CD14-positive monocyte (primary cell): ENCODE measurements at regions not wholly inside any gene's neighbourhood (a gene's known extent, or its start where the extent isn't known, plus 50 kb on each side); places are given as distances from the start of the nearest gene placed in this dataset.

Source experiments
- DNase-seq, 3 donors: peaks; one replicate each; pipeline ENCODE4 v3.0.0-alpha.2; 2011 to 2022
- H2AFZ ChIP-seq: 2 replicates; pipeline ENCODE4 v1.6.0; 2012; ENCODE audit warnings: mild to moderate bottlenecking, low read depth, low read length, inconsistent platforms; ENCODE audit not compliant: insufficient read depth, poor library complexity, severe bottlenecking
- H3K27ac ChIP-seq, 2 donors: 1 replicate in 1 of 2; 2 replicates in 1 of 2; pipeline ENCODE4 v1.5.1; 2012 to 2013; ENCODE audit warnings: low read length in 2 of 2, control low read depth in 1 of 2, inconsistent platforms in 1 of 2, low read depth in 1 of 2, mild to moderate bottlenecking in 1 of 2
- H3K27me3 ChIP-seq, 2 donors: one replicate each; pipeline versions ENCODE4 v1.6.0 to v1.6.1; 2011 to 2013; ENCODE audit warnings: low read length in 2 of 2; ENCODE audit not compliant: control insufficient read depth in 2 of 2, insufficient read depth in 2 of 2
- H3K36me3 ChIP-seq, 2 donors: replicated peaks in 1 of 2; 1 replicate in 1 of 2; 2 replicates in 1 of 2; pipeline versions ENCODE4 v1.5.1 to v1.6.1; 2012 to 2013; ENCODE audit warnings: low read length in 2 of 2, control low read depth in 1 of 2, inconsistent platforms in 1 of 2, mild to moderate bottlenecking in 1 of 2; ENCODE audit not compliant: insufficient read depth in 2 of 2, control insufficient read depth in 1 of 2
- H3K4me1 ChIP-seq, 2 donors: 1 replicate in 1 of 2; 2 replicates in 1 of 2; pipeline versions ENCODE4 v1.5.1 to v1.6.1; 2012 to 2013; ENCODE audit warnings: low read length in 2 of 2, control low read depth in 1 of 2, inconsistent platforms in 1 of 2, mild to moderate bottlenecking in 1 of 2, moderate library complexity in 1 of 2; ENCODE audit not compliant: insufficient read depth in 2 of 2, control insufficient read depth in 1 of 2
- H3K4me2 ChIP-seq: replicated peaks from 2 replicates; pipeline ENCODE3; 2012; ENCODE audit warnings: low read length, moderate library complexity, mild to moderate bottlenecking; ENCODE audit not compliant: poor library complexity, severe bottlenecking; ENCODE audit errors: extremely low read depth
- H3K4me3 ChIP-seq, 3 experiments: fragments of 200-600 bp in 1 of 3; sonication (generic) in 1 of 3; replicated peaks in 1 of 3; 1 replicate in 2 of 3; 2 replicates in 1 of 3; pipeline ENCODE4 v1.5.1; 2011 to 2013; ENCODE audit warnings: low read length in 3 of 3, mild to moderate bottlenecking in 3 of 3, control low read depth in 2 of 3, low read depth in 2 of 3, inconsistent platforms in 1 of 3, moderate library complexity in 1 of 3
- H3K79me2 ChIP-seq: 2 replicates; pipeline ENCODE4 v1.6.0; 2012; ENCODE audit warnings: mild to moderate bottlenecking, control low read depth, inconsistent platforms, low read length, moderate library complexity; ENCODE audit not compliant: insufficient read depth
- H3K9ac ChIP-seq: 2 replicates; pipeline ENCODE4 v1.6.0; 2017; ENCODE audit warnings: low read length, mild to moderate bottlenecking; ENCODE audit not compliant: insufficient read depth, poor library complexity, severe bottlenecking
- H3K9me3 ChIP-seq, 2 donors: replicated peaks in 1 of 2; 1 replicate in 1 of 2; 2 replicates in 1 of 2; pipeline versions ENCODE4 v1.5.1 to v1.6.1; 2012 to 2013; ENCODE audit warnings: low read length in 2 of 2, control low read depth in 1 of 2; ENCODE audit not compliant: control insufficient read depth in 1 of 2, insufficient read depth in 1 of 2
- H4K20me1 ChIP-seq: 2 replicates; pipeline ENCODE4 v1.6.0; 2012; ENCODE audit warnings: mild to moderate bottlenecking, low read length, control low read depth, moderate library complexity; ENCODE audit not compliant: insufficient read depth
- H3K27ac Mint-ChIP-seq, 7 donors: one replicate each; pipeline ENCODE4 v1.8.0; 2020; ENCODE audit warnings: mild to moderate bottlenecking in 7 of 7, mixed read lengths in 7 of 7, moderate library complexity in 6 of 7, inconsistent platforms in 2 of 7
- H3K27me3 Mint-ChIP-seq, 3 donors: one replicate each; pipeline ENCODE4 v1.8.0; 2021 to 2022; ENCODE audit warnings: low read depth in 3 of 3, mild to moderate bottlenecking in 3 of 3, mixed read lengths in 3 of 3, moderate library complexity in 3 of 3, inconsistent platforms in 1 of 3
- H3K36me3 Mint-ChIP-seq, 2 donors: one replicate each; pipeline ENCODE4 v1.8.0; 2020; ENCODE audit warnings: mixed read lengths in 2 of 2, inconsistent platforms in 1 of 2, mild to moderate bottlenecking in 1 of 2
- H3K4me1 Mint-ChIP-seq: one replicate; pipeline ENCODE4 v1.8.0; 2020; ENCODE audit warnings: mild to moderate bottlenecking, mixed read lengths
- H3K4me3 Mint-ChIP-seq, 2 donors: one replicate each; pipeline ENCODE4 v1.8.0; 2020; ENCODE audit warnings: mild to moderate bottlenecking in 2 of 2, mixed read lengths in 2 of 2, moderate library complexity in 1 of 2
- H3K9me3 Mint-ChIP-seq, 7 donors: one replicate each; pipeline ENCODE4 v1.8.0; 2020 to 2022; ENCODE audit warnings: mixed read lengths in 7 of 7, mild to moderate bottlenecking in 6 of 7, moderate library complexity in 6 of 7, inconsistent platforms in 2 of 7
- CTCF ChIP-seq: fragments of 200-600 bp; IDR thresholded peaks from one replicate; pipeline ENCODE4 v1.8.0; 2022; ENCODE audit warnings: antibody characterized with exemption, mild to moderate bottlenecking
- WGBS: methylation state at CpG from one replicate; pipeline ENCODE4 v1.1.5; 2013; ENCODE audit warnings: missing lambda C conversion rate; ENCODE audit not compliant: insufficient coverage; 5-methylcytosine and 5-hydroxymethylcytosine counted together
- intact Hi-C, 2 donors: fragments of 100-400 bp; cut with micrococcal nuclease; formaldehyde crosslinking; loops; one replicate each; pipeline versions ENCODE4 v1.15.0 to v1.15.1; 2023

DNA sequence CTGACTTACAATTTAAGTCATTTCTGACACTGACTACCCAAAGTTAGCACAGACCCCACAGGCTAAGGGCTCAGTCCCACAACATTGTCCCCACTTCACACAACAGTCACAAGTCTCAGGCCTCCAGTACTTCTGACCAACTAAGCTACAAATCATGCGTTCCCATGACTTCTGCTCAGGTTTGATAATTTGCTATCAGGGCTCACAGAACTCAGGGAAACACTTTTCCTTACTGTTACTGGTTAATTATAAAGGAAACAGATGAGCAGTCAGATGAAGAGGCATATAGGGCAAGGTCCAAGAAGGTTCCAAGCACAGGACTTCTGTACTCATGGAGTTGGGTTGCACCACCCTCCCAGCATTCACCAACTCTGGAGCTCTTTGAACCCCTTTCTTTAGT, 151.2 kb upstream of the TNR start:
- Histone ChIP-seq H3K9ac (no peak overlapping the region), H3K27ac (no peak overlapping the region), H3K4me1 (no peaks in the 10 kb centered on the region), H3K79me2 (no peaks in the 10 kb centered on the region), H2AFZ (no peak overlapping the region), H3K4me2 (no peak overlapping the region), H4K20me1 (no peaks in the 10 kb centered on the region), H3K9me3 (no peaks in the 10 kb centered on the region), H3K4me3 (no peak overlapping the region), H3K27me3 (no peaks in the 10 kb centered on the region), H3K36me3 (no peaks in the 10 kb centered on the region)
- H3K4me1 Mint-ChIP-seq, result no peaks in the 10 kb centered on the region
- DNase-seq, result no peak
- no peak overlapping the region for H3K4me3 Mint-ChIP-seq
- H3K27ac Mint-ChIP-seq, result no peak overlapping the region
- intact Hi-C loops, result no loop called here
- H3K36me3 Mint-ChIP-seq, result no peaks in the 10 kb centered on the region
- TF ChIP-seq CTCF, result no peak
- peaks cover 0 to 4% (median 0%) of the 10 kb centered on the region in 3 donors for H3K27me3 Mint-ChIP-seq
- no CpG with 5 or more reads among the region's 1 CpG for WGBS
- H3K9me3 Mint-ChIP-seq, result peaks cover 0 to 15% (median 5%) of the 10 kb centered on the region in 7 donors

GRCh38 chr1:175893192-175893591, 149.8 kb upstream of the TNR start:
- H3K36me3 Mint-ChIP-seq, result no peaks in the 10 kb centered on the region
- Histone ChIP-seq H3K36me3 (no peaks in the 10 kb centered on the region), H3K4me1 (no peaks in the 10 kb centered on the region), H3K27ac (no peak overlapping the region), H3K4me2 (no peak overlapping the region), H3K79me2 (no peaks in the 10 kb centered on the region), H3K4me3 (no peak overlapping the region), H3K9ac (no peak overlapping the region), H2AFZ (no peak overlapping the region), H3K27me3 (no peaks in the 10 kb centered on the region), H3K9me3 (no peaks in the 10 kb centered on the region), H4K20me1 (no peaks in the 10 kb centered on the region)
- peaks cover 0 to 5% (median 0%) of the 10 kb centered on the region in 3 donors for H3K27me3 Mint-ChIP-seq
- WGBS, result 67% methylated on average over 1 of the region's 3 CpGs
- DNase-seq, result no peak
- no peak overlapping the region for H3K27ac Mint-ChIP-seq
- H3K4me1 Mint-ChIP-seq, result no peaks in the 10 kb centered on the region
- intact Hi-C loops, result no loop called here
- no peak for TF ChIP-seq CTCF
- H3K9me3 Mint-ChIP-seq, result peaks cover 0 to 15% (median 5%) of the 10 kb centered on the region in 7 donors
- no peak overlapping the region for H3K4me3 Mint-ChIP-seq
